ENCODE measurements at regions not wholly inside any gene's neighbourhood (a gene's known extent, or its start where the extent isn't known, plus 50 kb on each side); places are given as distances from the start of the nearest gene placed in this dataset.

- Histone ChIP-seq H3K27me3 (ENCODE audit: control insufficient read depth, insufficient read depth, low read length) (no peaks in the 10 kb centered on the region), H3K9ac (ENCODE audit: low read length) (no peak overlapping the region), H3K9me3 (ENCODE audit: control insufficient read depth, low read length) (no peaks in the 10 kb centered on the region), H3K36me3 (ENCODE audit: control insufficient read depth, insufficient read depth, low read length) (no peaks in the 10 kb centered on the region), H3K4me3 (ENCODE audit: low read length) (no peak overlapping the region), H3K4me1 (ENCODE audit: control insufficient read depth, insufficient read depth, low read length) (no peaks in the 10 kb centered on the region)
These were observed 215.0 kb upstream of the AGAP1 start for GRCh38 chr2:235278771-235279355.

DNA sequence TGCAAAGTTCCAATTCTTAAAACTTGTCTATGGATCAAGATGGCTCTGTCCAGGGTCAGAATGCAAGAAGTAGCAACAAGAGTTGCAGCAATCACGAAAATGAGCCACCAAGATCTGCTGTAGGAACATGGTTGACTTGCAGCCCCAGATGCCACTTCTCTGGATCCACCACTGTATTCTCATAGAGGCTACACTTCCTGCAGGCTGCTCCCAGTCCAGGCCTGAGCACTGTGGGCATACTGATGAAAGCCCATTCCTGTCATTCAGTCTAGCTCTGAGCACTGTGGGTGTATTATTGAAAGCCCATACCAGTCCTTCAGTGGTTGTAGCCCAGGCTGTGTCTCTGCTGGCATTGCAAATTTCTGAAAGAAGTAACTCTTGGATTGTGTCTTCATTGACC, 213.9 kb upstream of the AGAP1 start:
- Histone ChIP-seq H3K4me3 (ENCODE audit: low read length) (no peak overlapping the region), H3K27me3 (ENCODE audit: control insufficient read depth, insufficient read depth, low read length) (no peaks in the 10 kb centered on the region), H3K9ac (ENCODE audit: low read length) (no peak overlapping the region), H3K9me3 (ENCODE audit: control insufficient read depth, low read length) (no peaks in the 10 kb centered on the region), H3K36me3 (ENCODE audit: control insufficient read depth, insufficient read depth, low read length) (no peaks in the 10 kb centered on the region), H3K4me1 (ENCODE audit: control insufficient read depth, insufficient read depth, low read length) (no peaks in the 10 kb centered on the region)

DNA sequence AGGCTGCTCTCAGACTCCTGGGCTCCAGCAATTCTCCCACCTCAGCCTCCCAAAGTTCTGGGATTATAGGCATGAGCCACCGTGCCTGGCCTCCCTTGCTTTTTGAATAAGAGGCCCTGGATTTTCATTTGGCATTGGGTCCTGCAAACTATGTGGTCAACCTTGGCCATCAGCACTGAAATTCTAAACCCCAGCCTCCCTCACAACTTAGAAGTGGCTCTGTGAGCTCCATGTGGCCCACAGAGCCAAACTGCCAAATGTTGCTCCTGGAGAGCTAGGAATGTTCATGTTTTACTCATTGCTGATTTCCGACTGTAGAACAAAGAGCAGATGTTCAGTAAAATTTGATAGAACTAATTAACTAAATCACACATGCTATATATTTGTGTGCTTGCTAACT, 210.6 kb upstream of the AGAP1 start:
- H3K4me3 ChIP-seq (ENCODE audit: low read length) = no peak overlapping the region
- H3K4me1 ChIP-seq (ENCODE audit: control insufficient read depth, insufficient read depth, low read length) = no peaks in the 10 kb centered on the region
- H3K36me3 ChIP-seq (ENCODE audit: control insufficient read depth, insufficient read depth, low read length) = no peaks in the 10 kb centered on the region
- no peaks in the 10 kb centered on the region for H3K27me3 ChIP-seq (ENCODE audit: control insufficient read depth, insufficient read depth, low read length)
- no peak overlapping the region for H3K9ac ChIP-seq (ENCODE audit: low read length)
- no peaks in the 10 kb centered on the region for H3K9me3 ChIP-seq (ENCODE audit: control insufficient read depth, low read length)

GRCh38 chr2:235286622-235287374, 207.0 kb upstream of the AGAP1 start:
- H3K27me3 ChIP-seq (ENCODE audit: control insufficient read depth, insufficient read depth, low read length) = no peaks in the 10 kb centered on the region
- no peaks in the 10 kb centered on the region for H3K4me1 ChIP-seq (ENCODE audit: control insufficient read depth, insufficient read depth, low read length)
- H3K9me3 ChIP-seq (ENCODE audit: control insufficient read depth, low read length) = no peaks in the 10 kb centered on the region
- H3K4me3 ChIP-seq (ENCODE audit: low read length) = no peak overlapping the region
- no peak overlapping the region for H3K9ac ChIP-seq (ENCODE audit: low read length)
- H3K36me3 ChIP-seq (ENCODE audit: control insufficient read depth, insufficient read depth, low read length) = no peaks in the 10 kb centered on the region

- H3K4me1 ChIP-seq (ENCODE audit: control insufficient read depth, insufficient read depth, low read length) = no peaks in the 10 kb centered on the region
- H3K27me3 ChIP-seq (ENCODE audit: control insufficient read depth, insufficient read depth, low read length) = no peaks in the 10 kb centered on the region
- H3K9me3 ChIP-seq (ENCODE audit: control insufficient read depth, low read length) = no peaks in the 10 kb centered on the region
- no peak overlapping the region for H3K4me3 ChIP-seq (ENCODE audit: low read length)
- H3K9ac ChIP-seq (ENCODE audit: low read length) = no peak overlapping the region
- H3K36me3 ChIP-seq (ENCODE audit: control insufficient read depth, insufficient read depth, low read length) = no peaks in the 10 kb centered on the region
These were observed 206.5 kb upstream of the AGAP1 start for GRCh38 chr2:235287375-235287733.

GRCh38 chr2:235291461-235291860, 202.4 kb upstream of the AGAP1 start:
- Histone ChIP-seq H3K9me3 (ENCODE audit: control insufficient read depth, low read length) (no peaks in the 10 kb centered on the region), H3K27me3 (ENCODE audit: control insufficient read depth, insufficient read depth, low read length) (no peaks in the 10 kb centered on the region), H3K4me1 (ENCODE audit: control insufficient read depth, insufficient read depth, low read length) (no peaks in the 10 kb centered on the region), H3K36me3 (ENCODE audit: control insufficient read depth, insufficient read depth, low read length) (no peaks in the 10 kb centered on the region), H3K4me3 (ENCODE audit: low read length) (no peak overlapping the region), H3K9ac (ENCODE audit: low read length) (no peak overlapping the region)

DNA sequence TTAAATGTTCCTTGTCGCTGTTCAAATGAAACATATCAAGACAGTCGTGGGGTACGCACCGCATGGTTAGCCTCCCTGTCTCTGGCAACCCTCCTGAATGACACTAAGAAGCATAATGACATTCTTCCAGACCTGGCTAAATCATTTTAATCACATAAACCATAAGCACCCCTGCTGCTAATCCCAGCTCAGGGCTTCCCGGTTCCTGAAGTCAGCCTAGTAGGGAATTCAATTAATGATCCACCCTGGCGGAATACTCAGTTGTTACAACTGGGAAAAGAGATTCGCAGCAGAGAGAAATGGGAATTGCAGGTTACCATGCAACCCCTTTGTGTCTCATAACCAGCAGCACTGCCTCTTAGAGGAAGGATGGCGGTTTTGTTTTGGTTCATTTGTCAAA, 200.8 kb upstream of the AGAP1 start:
- H3K9me3 ChIP-seq (ENCODE audit: control insufficient read depth, low read length) = no peaks in the 10 kb centered on the region
- no peaks in the 10 kb centered on the region for H3K36me3 ChIP-seq (ENCODE audit: control insufficient read depth, insufficient read depth, low read length)
- H3K4me1 ChIP-seq (ENCODE audit: control insufficient read depth, insufficient read depth, low read length) = no peaks in the 10 kb centered on the region
- no peak overlapping the region for H3K4me3 ChIP-seq (ENCODE audit: low read length)
- no peak overlapping the region for H3K9ac ChIP-seq (ENCODE audit: low read length)
- no peaks in the 10 kb centered on the region for H3K27me3 ChIP-seq (ENCODE audit: control insufficient read depth, insufficient read depth, low read length)

DNA sequence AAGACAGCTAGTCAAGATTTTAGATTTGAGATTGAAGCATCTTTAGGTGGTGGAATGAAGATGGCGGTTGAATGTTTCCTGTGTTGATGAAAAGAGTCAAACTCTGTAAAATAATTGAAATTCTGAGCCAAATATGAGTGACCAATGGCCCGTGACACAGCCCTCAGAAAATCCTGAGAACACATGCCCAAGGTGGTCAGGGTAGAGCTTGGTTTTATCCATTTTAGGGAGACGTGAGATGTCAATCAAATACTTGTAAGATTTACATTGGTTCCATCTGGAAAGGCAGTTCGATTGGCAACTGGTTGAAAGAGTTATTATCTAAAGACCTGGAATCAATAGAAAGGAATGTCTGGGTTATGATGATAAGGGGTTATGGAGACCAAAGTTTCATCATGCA, 198.0 kb upstream of the AGAP1 start:
- Histone ChIP-seq H3K36me3 (ENCODE audit: control insufficient read depth, insufficient read depth, low read length) (no peaks in the 10 kb centered on the region), H3K9ac (ENCODE audit: low read length) (no peak overlapping the region), H3K4me3 (ENCODE audit: low read length) (no peak overlapping the region), H3K4me1 (ENCODE audit: control insufficient read depth, insufficient read depth, low read length) (no peaks in the 10 kb centered on the region), H3K9me3 (ENCODE audit: control insufficient read depth, low read length) (no peaks in the 10 kb centered on the region), H3K27me3 (ENCODE audit: control insufficient read depth, insufficient read depth, low read length) (no peaks in the 10 kb centered on the region)

DNA sequence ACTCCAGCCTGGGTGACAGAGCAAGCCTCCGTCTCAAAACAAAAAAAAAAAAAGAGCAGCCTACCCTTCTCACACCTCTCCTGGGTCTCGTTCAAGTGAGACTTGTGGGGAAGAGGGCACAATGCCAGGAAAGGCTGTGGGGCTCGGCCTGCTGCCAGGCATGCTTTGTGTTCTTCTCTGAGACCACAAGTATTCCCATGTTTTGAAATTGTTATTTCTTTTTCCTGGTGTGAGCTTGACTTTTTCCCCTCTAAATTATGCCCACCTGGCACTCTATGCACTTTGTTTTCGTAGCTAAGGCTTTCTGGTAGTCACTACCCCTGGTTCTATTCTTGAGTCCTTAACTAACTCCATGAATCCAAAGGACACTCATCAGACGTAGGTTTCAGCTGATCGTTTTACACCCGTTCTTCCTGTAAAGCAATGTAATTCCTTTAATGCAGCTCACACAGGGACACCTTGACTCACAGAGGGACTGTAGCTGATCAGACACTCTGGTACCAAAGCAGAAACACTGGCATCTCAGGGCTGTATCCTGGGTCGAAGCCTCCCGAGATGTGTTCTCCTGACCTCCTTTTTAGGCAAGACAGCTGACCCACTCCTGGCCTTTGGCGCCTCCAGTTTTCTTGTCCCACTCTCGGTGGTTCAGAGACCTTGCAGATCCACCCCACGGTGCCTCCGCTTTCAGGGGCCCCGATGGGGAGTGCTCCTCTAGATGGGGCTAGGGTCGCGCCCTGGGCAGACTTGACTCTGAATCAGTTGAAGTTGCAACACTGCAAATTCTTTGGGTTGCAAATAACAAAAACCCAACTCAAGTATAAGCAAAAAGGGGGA, 193.3 kb upstream of the AGAP1 start:
- Histone ChIP-seq H3K9ac (ENCODE audit: low read length) (no peak overlapping the region), H3K9me3 (ENCODE audit: control insufficient read depth, low read length) (no peaks in the 10 kb centered on the region), H3K36me3 (ENCODE audit: control insufficient read depth, insufficient read depth, low read length) (no peaks in the 10 kb centered on the region), H3K27me3 (ENCODE audit: control insufficient read depth, insufficient read depth, low read length) (no peaks in the 10 kb centered on the region), H3K4me3 (ENCODE audit: low read length) (no peak overlapping the region), H3K4me1 (ENCODE audit: control insufficient read depth, insufficient read depth, low read length) (no peaks in the 10 kb centered on the region)

DNA sequence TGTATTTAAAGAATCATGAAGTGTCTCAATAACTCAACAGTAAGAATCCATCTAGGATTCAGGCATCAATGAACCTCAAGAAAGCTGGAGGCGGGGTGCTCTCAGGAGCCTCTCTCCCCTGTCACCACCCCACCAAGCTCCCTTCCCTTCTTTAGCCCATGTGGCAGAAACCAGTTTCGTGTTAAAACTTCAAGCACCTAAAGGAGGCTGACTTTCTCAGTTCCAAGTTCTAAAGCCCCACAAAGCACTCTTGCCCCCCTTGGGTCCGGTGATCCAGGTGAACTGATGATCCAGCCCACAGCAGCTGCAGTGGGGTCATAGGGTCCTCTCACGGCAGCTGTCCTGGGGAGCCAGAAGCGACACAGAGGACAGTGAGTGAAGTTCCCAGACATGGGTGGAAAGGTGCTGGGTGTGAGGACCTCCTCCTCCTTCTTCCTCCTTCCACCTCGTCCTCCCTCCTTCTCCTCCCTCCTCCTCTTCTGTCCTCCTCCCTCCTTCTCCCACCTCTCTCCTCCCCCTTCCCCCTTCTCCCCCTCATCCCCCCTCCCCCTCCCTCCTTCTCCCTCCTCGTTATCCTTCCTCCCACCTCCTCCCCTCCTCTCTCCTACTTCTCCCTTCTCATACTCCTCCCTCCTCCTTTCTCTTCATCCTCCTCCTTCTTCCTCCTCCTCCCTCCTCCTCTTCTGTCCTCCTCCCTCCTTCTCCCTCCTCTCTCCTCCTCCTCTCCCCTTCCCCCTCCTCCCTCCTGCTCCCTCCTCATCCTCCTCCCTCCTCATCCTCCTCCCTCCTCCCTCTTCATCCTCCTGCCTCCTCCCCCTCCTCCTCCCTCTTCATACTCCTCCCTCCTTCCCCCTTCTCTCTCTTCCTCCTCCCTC, 192.4 kb upstream of the AGAP1 start:
- Histone ChIP-seq H3K9ac (ENCODE audit: low read length) (no peak overlapping the region), H3K4me3 (ENCODE audit: low read length) (no peak overlapping the region), H3K36me3 (ENCODE audit: control insufficient read depth, insufficient read depth, low read length) (no peaks in the 10 kb centered on the region), H3K27me3 (ENCODE audit: control insufficient read depth, insufficient read depth, low read length) (no peaks in the 10 kb centered on the region), H3K4me1 (ENCODE audit: control insufficient read depth, insufficient read depth, low read length) (no peaks in the 10 kb centered on the region), H3K9me3 (ENCODE audit: control insufficient read depth, low read length) (no peaks in the 10 kb centered on the region)

DNA sequence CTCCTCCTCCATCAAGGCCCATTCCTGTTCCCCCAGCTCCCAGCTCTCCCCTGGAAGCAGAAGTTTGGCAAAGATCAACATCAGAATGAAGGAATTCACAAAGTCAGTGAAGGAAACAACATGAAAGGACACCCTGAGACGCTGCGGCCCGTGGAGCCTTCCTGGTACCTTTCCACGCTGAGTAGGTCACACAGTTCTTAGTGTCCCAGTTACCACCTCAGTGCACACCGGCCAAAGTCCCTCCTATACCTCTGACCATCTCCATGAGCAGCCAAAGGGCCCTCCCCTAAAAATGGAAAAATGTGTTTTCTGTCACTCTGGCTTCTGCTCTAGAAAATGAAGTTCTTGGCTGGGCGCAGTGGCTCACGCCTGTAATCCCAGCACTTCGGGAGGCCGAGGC, 191.6 kb upstream of the AGAP1 start:
- Histone ChIP-seq H3K9ac (ENCODE audit: low read length) (no peak overlapping the region), H3K4me3 (ENCODE audit: low read length) (no peak overlapping the region), H3K4me1 (ENCODE audit: control insufficient read depth, insufficient read depth, low read length) (no peaks in the 10 kb centered on the region), H3K9me3 (ENCODE audit: control insufficient read depth, low read length) (no peaks in the 10 kb centered on the region), H3K27me3 (ENCODE audit: control insufficient read depth, insufficient read depth, low read length) (no peaks in the 10 kb centered on the region), H3K36me3 (ENCODE audit: control insufficient read depth, insufficient read depth, low read length) (no peaks in the 10 kb centered on the region)
